Right lobe of liver (tissue), 6 donors: ENCODE measurements at regions not wholly inside any gene's neighbourhood (a gene's known extent, or its start where the extent isn't known, plus 50 kb on each side); places are given as distances from the start of the nearest gene placed in this dataset.

Experiments
- ATAC-seq, 4 donors: fragments of 200-7000 bp; cut with Tn5 transposase; one replicate each; pipeline ENCODE4 v1.9.1; 2020; ENCODE audit warnings: mild to moderate bottlenecking in 4 of 4, moderate library complexity in 4 of 4
- DNase-seq, 3 donors: peaks; one replicate each; pipeline ENCODE4 v3.0.0-alpha.2; 2020
- H3K27ac ChIP-seq, 3 donors: fragments of 200-600 bp; one replicate each; pipeline ENCODE4 v1.8.0; 2022
- H3K27me3 ChIP-seq, 2 donors: fragments of 200-600 bp; one replicate each; pipeline ENCODE4 v1.8.0; 2022
- H3K36me3 ChIP-seq, 4 donors: fragments of 200-600 bp; sonication (generic) in 1 of 4; one replicate each; pipeline versions ENCODE4 v1.5.1 to v1.8.0; 2017 to 2022; ENCODE audit warnings: control low read depth in 1 of 4
- H3K4me1 ChIP-seq, 4 donors: fragments of 200-600 bp; sonication (generic) in 1 of 4; one replicate each; pipeline versions ENCODE4 v1.5.1 to v1.8.0; 2017 to 2022; ENCODE audit warnings: control low read depth in 1 of 4
- H3K4me3 ChIP-seq, 3 donors: fragments of 200-600 bp; one replicate each; pipeline ENCODE4 v1.8.0; 2022
- H3K9me3 ChIP-seq, 4 donors: fragments of 200-600 bp; sonication (generic) in 1 of 4; one replicate each; pipeline versions ENCODE4 v1.5.1 to v1.8.0; 2017 to 2022; ENCODE audit warnings: control low read depth in 1 of 4
- CTCF ChIP-seq, 4 donors: fragments of 200-600 bp in 3 of 4; fragments of 450-650 bp in 1 of 4; IDR thresholded peaks; one replicate each; pipeline versions ENCODE4 v1.5.1 to v1.8.0; 2016 to 2022; ENCODE audit warnings: antibody characterized with exemption in 4 of 4, mild to moderate bottlenecking in 2 of 4
- POLR2A ChIP-seq: fragments of 450-650 bp; IDR thresholded peaks from one replicate; pipeline ENCODE4 v1.6.1; 2017; ENCODE audit warnings: antibody characterized with exemption, mild to moderate bottlenecking
- WGBS: methylation state at CpG from one replicate; pipeline ENCODE4 v1.1.6; 2018; ENCODE audit warnings: low coverage, low lambda C conversion rate; ENCODE audit not compliant: insufficient coverage; ENCODE audit errors: missing lambda C conversion rate; 5-methylcytosine and 5-hydroxymethylcytosine counted together
- intact Hi-C, 2 donors: fragments of 100-400 bp; cut with DNase I; formaldehyde crosslinking; loops; one replicate each; pipeline versions ENCODE4 v1.11.2 to v1.14.1; 2022
- donor health status: DM: no; HTN: yes; CAD: no.
- donor health status: DM: no; HTN: no; CAD: no.
- donor health status: DM: no; HTN: no; CAD: no.
- donor health status: DM: no; HTN: yes; CAD: no.
- donor health status: DM: no; HTN: yes; CAD: no.

- DNase-seq (no peak), ATAC-seq (no peak)
- peaks cover 0 to 3% (median 0%) of the 10 kb centered on the region in 4 donors for H3K9me3 ChIP-seq
- no peaks in the 10 kb centered on the region for H3K36me3 ChIP-seq
- intact Hi-C loops = no loop called here
- no peak overlapping the region for H3K27ac ChIP-seq
- TF ChIP-seq CTCF (IDR thresholded peaks at IDR 0.05) (no peak), POLR2A (no peak)
- H3K4me1 ChIP-seq = no peaks in the 10 kb centered on the region
- no peak overlapping the region for H3K4me3 ChIP-seq
- WGBS = 58% methylated on average over 6 of the region's 8 CpGs
- H3K27me3 ChIP-seq = no peaks in the 10 kb centered on the region
These were observed 1158.4 kb downstream of the BRD1 start for GRCh38 chr22:48669226-48669625.

GRCh38 chr22:48667289-48667688 lies 1160.4 kb downstream of the BRD1 start:
- 72% methylated on average over 14 of the region's 14 CpGs for WGBS
- Histone ChIP-seq H3K27ac (no peak overlapping the region), H3K4me1 (no peaks in the 10 kb centered on the region), H3K27me3 (no peaks in the 10 kb centered on the region), H3K9me3 (peaks cover 0 to 7% (median 0%) of the 10 kb centered on the region in 4 donors), H3K36me3 (no peaks in the 10 kb centered on the region), H3K4me3 (no peak overlapping the region)
- DNase-seq (no peak), ATAC-seq (no peak)
- no peak for TF ChIP-seq CTCF (IDR thresholded peaks at IDR 0.05)
- no peak for TF ChIP-seq POLR2A
- intact Hi-C loops = no loop called here

GRCh38 chr22:48666620-48667019 lies 1161.1 kb downstream of the BRD1 start:
- 46% methylated on average over 3 of the region's 9 CpGs for WGBS
- ATAC-seq (no peak), DNase-seq (no peak)
- Histone ChIP-seq H3K27ac (no peak overlapping the region), H3K27me3 (no peaks in the 10 kb centered on the region), H3K9me3 (peaks cover 0 to 7% (median 0%) of the 10 kb centered on the region in 4 donors), H3K4me3 (no peak overlapping the region), H3K4me1 (no peaks in the 10 kb centered on the region), H3K36me3 (no peaks in the 10 kb centered on the region)
- no peak for TF ChIP-seq POLR2A
- no peak for TF ChIP-seq CTCF (IDR thresholded peaks at IDR 0.05)
- intact Hi-C loops = no loop called here

- WGBS = 76% methylated on average over 22 of the region's 22 CpGs
- DNase-seq = no peak
These were observed 1162.2 kb downstream of the BRD1 start for GRCh38 chr22:48665311-48665995.

More at GRCh38 chr22:48665311-48665995, 1162.2 kb downstream of the BRD1 start:
- Histone ChIP-seq H3K9me3 (peaks cover 0 to 7% (median 0%) of the 10 kb centered on the region in 4 donors), H3K27me3 (no peaks in the 10 kb centered on the region), H3K36me3 (no peaks in the 10 kb centered on the region), H3K4me1 (no peaks in the 10 kb centered on the region), H3K27ac (no peak overlapping the region), H3K4me3 (no peak overlapping the region)
- intact Hi-C loops = no loop called here
- ATAC-seq = no peak
- TF ChIP-seq POLR2A (no peak), CTCF (IDR thresholded peaks at IDR 0.05) (no peak)
